SK-N-SH treated with all-trans-retinoic acid at 6 μM for 48 hours (cell line): ENCODE measurements at regions not wholly inside any gene's neighbourhood (a gene's known extent, or its start where the extent isn't known, plus 50 kb on each side); places are given as distances from the start of the nearest gene placed in this dataset.

Experiments used
- CSDC2 ChIP-seq: fragments of 250-450 bp; sonication (Bioruptor Pico); IDR thresholded peaks from 2 replicates; pipeline ENCODE4 v1.5.0; 2020; ENCODE audit warnings: mild to moderate bottlenecking, moderate library complexity
- ZFP3 ChIP-seq: fragments of 250-450 bp; sonication (Bioruptor Pico); IDR thresholded peaks from 2 replicates; pipeline ENCODE4 v1.5.0; 2020; ENCODE audit warnings: mild to moderate bottlenecking, moderate library complexity
- ZFP30 ChIP-seq: fragments of 450-650 bp; formaldehyde crosslinking; IDR thresholded peaks from 2 replicates; pipeline ENCODE4 v1.5.0; 2022; ENCODE audit warnings: mild to moderate bottlenecking, moderate library complexity

- no peak for TF ChIP-seq CSDC2 (CRISPR knock-in tag)
- TF ChIP-seq ZFP30 = no peak
- TF ChIP-seq ZFP3 (CRISPR knock-in tag) = no peak
These were observed 528.5 kb downstream of the ADGRL2 start for GRCh38 chr1:82329226-82329625.
